Posterior cingulate gyrus (tissue), 11 donors: ENCODE measurements at regions not wholly inside any gene's neighbourhood (a gene's known extent, or its start where the extent isn't known, plus 50 kb on each side); places are given as distances from the start of the nearest gene placed in this dataset.

Experiments used
- DNase-seq, 10 donors: peaks; one replicate each; pipeline versions ENCODE4 v3.0.0 to v3.0.0-alpha.2; 2020 to 2021; ENCODE audit warnings: mixed read lengths in 3 of 10
- intact Hi-C: fragments of 100-400 bp; cut with DNase I; formaldehyde crosslinking; loops from one replicate; pipeline ENCODE4 v1.15.1; 2023

- intact Hi-C loops: no loop called here
- no peak for DNase-seq
These were observed 166.0 kb upstream of the MDFIC start for GRCh38 chr7:114755856-114756255.

GRCh38 chr7:114758661-114759227 lies 163.2 kb upstream of the MDFIC start:
- DNase-seq: no peak
- intact Hi-C loops: no loop called here

- no peak for DNase-seq
- intact Hi-C loops: no loop called here
These were observed 162.4 kb upstream of the MDFIC start for GRCh38 chr7:114759347-114760062.

- intact Hi-C loops: no loop called here
These were observed 161.4 kb upstream of the MDFIC start for GRCh38 chr7:114760477-114760876.

GRCh38 chr7:114761973-114762372 lies 159.9 kb upstream of the MDFIC start:
- no peak for DNase-seq
- intact Hi-C loops: no loop called here

More at GRCh38 chr7:114760477-114760876, 161.4 kb upstream of the MDFIC start:
- no peak for DNase-seq

- DNase-seq: no peak
- intact Hi-C loops: no loop called here
These were observed 156.4 kb upstream of the MDFIC start for GRCh38 chr7:114765331-114766040.

- intact Hi-C loops: no loop called here
- DNase-seq: no peak
These were observed 155.9 kb upstream of the MDFIC start for GRCh38 chr7:114766041-114766356.

- intact Hi-C loops: no loop called here
- no peak for DNase-seq
These were observed 144.6 kb upstream of the MDFIC start for GRCh38 chr7:114777288-114777687.

GRCh38 chr7:114783508-114783907 lies 138.4 kb upstream of the MDFIC start:
- no peak for DNase-seq
- intact Hi-C loops: no loop called here

- intact Hi-C loops: no loop called here
- DNase-seq: no peak
These were observed 137.7 kb upstream of the MDFIC start for GRCh38 chr7:114784177-114784576.

GRCh38 chr7:114784746-114785145 lies 137.1 kb upstream of the MDFIC start:
- no peak for DNase-seq
- intact Hi-C loops: no loop called here

- DNase-seq: no peak
- intact Hi-C loops: no loop called here
These were observed 136.4 kb upstream of the MDFIC start for GRCh38 chr7:114785496-114785895.

GRCh38 chr7:114786455-114786854 lies 135.4 kb upstream of the MDFIC start:
- DNase-seq: peak in 1 of 10 donors; percentile 35
- intact Hi-C loops: no loop called here

GRCh38 chr7:114787556-114787955 lies 134.3 kb upstream of the MDFIC start:
- DNase-seq: no peak
- intact Hi-C loops: no loop called here

- intact Hi-C loops: no loop called here
- no peak for DNase-seq
These were observed 133.2 kb upstream of the MDFIC start for GRCh38 chr7:114788706-114789105.

- no peak for DNase-seq
- intact Hi-C loops: no loop called here
These were observed 132.7 kb upstream of the MDFIC start for GRCh38 chr7:114789161-114789560.

GRCh38 chr7:114789871-114790311 lies 132.0 kb upstream of the MDFIC start:
- DNase-seq: no peak
- intact Hi-C loops: no loop called here

GRCh38 chr7:114790521-114790920 lies 131.4 kb upstream of the MDFIC start:
- intact Hi-C loops: no loop called here
- no peak for DNase-seq

GRCh38 chr7:114791771-114792170 lies 130.1 kb upstream of the MDFIC start:
- intact Hi-C loops: no loop called here
- no peak for DNase-seq

GRCh38 chr7:114793155-114793845 lies 128.6 kb upstream of the MDFIC start:
- intact Hi-C loops: no loop called here
- no peak for DNase-seq

- intact Hi-C loops: no loop called here
- DNase-seq: no peak
These were observed 126.4 kb upstream of the MDFIC start for GRCh38 chr7:114795475-114795874.
